ENCODE measurements at regions not wholly inside any gene's neighbourhood (a gene's known extent, or its start where the extent isn't known, plus 50 kb on each side); places are given as distances from the start of the nearest gene placed in this dataset.

GRCh38 chr3:174409086-174409743, 449.9 kb upstream of the NAALADL2 start:
- DNase-seq, result peak; percentile 22
- Histone ChIP-seq H3K4me1 (no peaks in the 10 kb centered on the region), H3K36me3 (no peaks in the 10 kb centered on the region), H3K4me3 (ENCODE audit: low read depth, low read length) (no peak overlapping the region), H3K9me3 (no peaks in the 10 kb centered on the region), H3K27me3 (no peaks in the 10 kb centered on the region)
- TF ChIP-seq CTCF (IDR thresholded peaks at IDR 0.05; ENCODE audit: low read depth, low read length), result no peak

- H3K27me3 ChIP-seq, result no peaks in the 10 kb centered on the region
- H3K9me3 ChIP-seq, result no peaks in the 10 kb centered on the region
- no peak for DNase-seq
- H3K4me1 ChIP-seq, result no peaks in the 10 kb centered on the region
- no peak for TF ChIP-seq CTCF (IDR thresholded peaks at IDR 0.05; ENCODE audit: low read depth, low read length)
- H3K4me3 ChIP-seq (ENCODE audit: low read depth, low read length), result no peak overlapping the region
- H3K36me3 ChIP-seq, result no peaks in the 10 kb centered on the region
Measured at GRCh38 chr3:174413062-174413912, 445.8 kb upstream of the NAALADL2 start.

GRCh38 chr3:174414902-174415301, 444.2 kb upstream of the NAALADL2 start:
- Histone ChIP-seq H3K27me3 (no peaks in the 10 kb centered on the region), H3K4me3 (ENCODE audit: low read depth, low read length) (no peak overlapping the region), H3K36me3 (no peaks in the 10 kb centered on the region), H3K9me3 (no peaks in the 10 kb centered on the region), H3K4me1 (no peaks in the 10 kb centered on the region)
- DNase-seq, result no peak
- TF ChIP-seq CTCF (IDR thresholded peaks at IDR 0.05; ENCODE audit: low read depth, low read length), result no peak

GRCh38 chr3:174417573-174417972, 441.6 kb upstream of the NAALADL2 start:
- Histone ChIP-seq H3K4me1 (no peaks in the 10 kb centered on the region), H3K27me3 (no peaks in the 10 kb centered on the region), H3K4me3 (ENCODE audit: low read depth, low read length) (no peak overlapping the region), H3K9me3 (no peaks in the 10 kb centered on the region), H3K36me3 (no peaks in the 10 kb centered on the region)
- DNase-seq, result no peak
- no peak for TF ChIP-seq CTCF (IDR thresholded peaks at IDR 0.05; ENCODE audit: low read depth, low read length)

GRCh38 chr3:174419216-174419615, 439.9 kb upstream of the NAALADL2 start:
- no peak for DNase-seq
- Histone ChIP-seq H3K9me3 (no peaks in the 10 kb centered on the region), H3K4me1 (no peaks in the 10 kb centered on the region), H3K36me3 (no peaks in the 10 kb centered on the region), H3K27me3 (no peaks in the 10 kb centered on the region), H3K4me3 (ENCODE audit: low read depth, low read length) (no peak overlapping the region)
- no peak for TF ChIP-seq CTCF (IDR thresholded peaks at IDR 0.05; ENCODE audit: low read depth, low read length)

GRCh38 chr3:174423936-174424335, 435.2 kb upstream of the NAALADL2 start:
- no peaks in the 10 kb centered on the region for H3K4me1 ChIP-seq
- H3K9me3 ChIP-seq, result no peaks in the 10 kb centered on the region
- no peaks in the 10 kb centered on the region for H3K36me3 ChIP-seq
- no peaks in the 10 kb centered on the region for H3K27me3 ChIP-seq
- no peak for DNase-seq
- H3K4me3 ChIP-seq (ENCODE audit: low read depth, low read length), result no peak overlapping the region
- no peak for TF ChIP-seq CTCF (IDR thresholded peaks at IDR 0.05; ENCODE audit: low read depth, low read length)

Measured in BE2C (cell line).